ENCODE measurements at regions not wholly inside any gene's neighbourhood (a gene's known extent, or its start where the extent isn't known, plus 50 kb on each side); places are given as distances from the start of the nearest gene placed in this dataset.

DNA sequence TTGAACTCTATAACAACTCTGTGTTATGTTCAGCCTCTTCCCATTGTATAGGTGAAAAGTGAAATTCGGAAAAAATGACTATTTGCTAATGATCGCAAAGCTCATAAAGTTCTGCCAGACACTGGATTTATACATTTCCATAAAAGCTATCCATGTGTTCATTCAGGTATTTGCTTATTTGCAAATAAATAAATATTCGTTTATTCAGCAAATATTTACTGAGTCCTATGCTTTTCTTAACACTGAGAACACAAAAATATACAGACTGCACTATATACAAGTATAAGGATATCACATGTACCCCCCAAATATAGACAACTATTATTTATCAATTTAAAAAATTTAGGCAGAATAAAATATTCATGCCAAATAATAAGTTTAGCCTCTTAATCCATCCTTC lies 63.2 kb upstream of the ATP8B1 start:
- TF ChIP-seq, protein P1, sequence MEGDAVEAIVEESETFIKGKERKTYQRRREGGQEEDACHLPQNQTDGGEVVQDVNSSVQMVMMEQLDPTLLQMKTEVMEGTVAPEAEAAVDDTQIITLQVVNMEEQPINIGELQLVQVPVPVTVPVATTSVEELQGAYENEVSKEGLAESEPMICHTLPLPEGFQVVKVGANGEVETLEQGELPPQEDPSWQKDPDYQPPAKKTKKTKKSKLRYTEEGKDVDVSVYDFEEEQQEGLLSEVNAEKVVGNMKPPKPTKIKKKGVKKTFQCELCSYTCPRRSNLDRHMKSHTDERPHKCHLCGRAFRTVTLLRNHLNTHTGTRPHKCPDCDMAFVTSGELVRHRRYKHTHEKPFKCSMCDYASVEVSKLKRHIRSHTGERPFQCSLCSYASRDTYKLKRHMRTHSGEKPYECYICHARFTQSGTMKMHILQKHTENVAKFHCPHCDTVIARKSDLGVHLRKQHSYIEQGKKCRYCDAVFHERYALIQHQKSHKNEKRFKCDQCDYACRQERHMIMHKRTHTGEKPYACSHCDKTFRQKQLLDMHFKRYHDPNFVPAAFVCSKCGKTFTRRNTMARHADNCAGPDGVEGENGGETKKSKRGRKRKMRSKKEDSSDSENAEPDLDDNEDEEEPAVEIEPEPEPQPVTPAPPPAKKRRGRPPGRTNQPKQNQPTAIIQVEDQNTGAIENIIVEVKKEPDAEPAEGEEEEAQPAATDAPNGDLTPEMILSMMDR (conservative IDR thresholded peaks at IDR 0.05; ENCODE audit: low read length): no peak
- no peak for DNase-seq (ENCODE audit: low read depth)
- H3K4me3 ChIP-seq (ENCODE audit: low read length): no peak overlapping the region

DNA sequence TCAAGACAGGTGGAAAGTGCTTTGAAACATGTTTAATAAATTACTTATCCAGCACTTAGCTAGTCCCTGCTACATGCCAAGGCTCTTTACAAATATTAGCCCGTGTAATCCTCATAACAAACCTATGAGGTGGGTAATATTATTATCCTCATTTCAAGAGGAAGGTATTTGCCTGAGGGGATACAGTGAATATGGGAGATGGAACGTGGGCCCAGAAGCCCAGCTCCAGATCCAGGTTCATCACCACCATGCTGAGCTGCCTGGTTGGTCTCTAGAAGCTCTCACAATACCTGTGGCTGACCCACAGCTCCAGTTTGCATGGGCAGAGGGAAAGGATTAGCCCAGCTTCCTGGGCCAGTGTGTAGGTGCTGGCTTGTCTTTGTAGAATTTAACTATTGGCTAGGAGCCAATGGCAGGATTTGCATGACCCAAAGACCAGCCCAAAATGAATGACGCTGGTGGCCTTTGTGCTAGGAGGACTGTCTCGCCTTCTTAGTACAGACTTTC lies 61.6 kb upstream of the ATP8B1 start:
- no peak for DNase-seq (ENCODE audit: low read depth)
- TF ChIP-seq, protein P1 (conservative IDR thresholded peaks at IDR 0.05; ENCODE audit: low read length): no peak
- no peak overlapping the region for H3K4me3 ChIP-seq (ENCODE audit: low read length)

DNA sequence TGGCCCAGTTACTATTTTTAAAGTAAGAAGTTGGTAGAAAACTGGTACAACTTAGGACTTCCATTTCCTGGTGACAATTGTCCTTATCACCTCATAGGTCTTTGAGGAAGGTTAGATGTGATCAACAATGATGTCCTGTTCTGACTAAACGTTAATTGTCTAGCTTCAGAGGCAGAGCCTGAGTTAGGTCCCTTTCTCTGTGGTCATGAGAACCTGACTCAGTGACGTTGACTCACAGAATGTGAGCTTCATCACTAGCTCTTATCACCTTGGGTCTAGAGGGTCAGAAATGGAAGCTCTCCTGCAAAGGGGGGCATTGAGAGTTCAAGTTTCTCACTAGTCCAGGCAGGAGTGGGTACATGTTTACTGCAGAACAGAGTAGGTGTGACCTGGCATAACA lies 60.6 kb upstream of the ATP8B1 start:
- TF ChIP-seq, protein P1 (conservative IDR thresholded peaks at IDR 0.05; ENCODE audit: low read length): no peak
- DNase-seq (ENCODE audit: low read depth): no peak

DNA sequence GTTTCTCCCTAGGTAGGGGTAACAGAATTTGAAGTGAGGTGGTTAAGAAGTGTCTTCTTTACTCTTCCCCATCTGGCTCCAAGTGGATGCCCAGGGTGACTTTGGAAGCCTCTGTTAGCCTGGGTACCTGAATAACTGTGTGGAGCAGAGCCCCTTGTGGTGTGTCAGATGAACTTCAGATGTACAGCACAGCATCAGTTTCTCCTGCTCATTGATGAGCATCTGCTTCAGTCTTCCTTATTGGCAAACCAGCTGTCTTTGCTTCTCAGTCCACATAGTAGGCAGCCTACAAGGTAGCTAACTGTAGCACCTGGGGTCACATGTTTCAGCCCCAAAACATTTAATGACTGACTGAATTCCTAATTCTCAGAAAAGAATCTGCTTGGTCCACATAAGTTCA lies 56.2 kb upstream of the ATP8B1 start:
- TF ChIP-seq, protein P1 (conservative IDR thresholded peaks at IDR 0.05; ENCODE audit: low read length): peak; percentile 37
- DNase-seq (ENCODE audit: low read depth): no peak
- H3K4me3 ChIP-seq (ENCODE audit: low read length): no peak overlapping the region

More for the DNA sequence above, 60.6 kb upstream of the ATP8B1 start:
- H3K4me3 ChIP-seq (ENCODE audit: low read length): no peak overlapping the region

DNA sequence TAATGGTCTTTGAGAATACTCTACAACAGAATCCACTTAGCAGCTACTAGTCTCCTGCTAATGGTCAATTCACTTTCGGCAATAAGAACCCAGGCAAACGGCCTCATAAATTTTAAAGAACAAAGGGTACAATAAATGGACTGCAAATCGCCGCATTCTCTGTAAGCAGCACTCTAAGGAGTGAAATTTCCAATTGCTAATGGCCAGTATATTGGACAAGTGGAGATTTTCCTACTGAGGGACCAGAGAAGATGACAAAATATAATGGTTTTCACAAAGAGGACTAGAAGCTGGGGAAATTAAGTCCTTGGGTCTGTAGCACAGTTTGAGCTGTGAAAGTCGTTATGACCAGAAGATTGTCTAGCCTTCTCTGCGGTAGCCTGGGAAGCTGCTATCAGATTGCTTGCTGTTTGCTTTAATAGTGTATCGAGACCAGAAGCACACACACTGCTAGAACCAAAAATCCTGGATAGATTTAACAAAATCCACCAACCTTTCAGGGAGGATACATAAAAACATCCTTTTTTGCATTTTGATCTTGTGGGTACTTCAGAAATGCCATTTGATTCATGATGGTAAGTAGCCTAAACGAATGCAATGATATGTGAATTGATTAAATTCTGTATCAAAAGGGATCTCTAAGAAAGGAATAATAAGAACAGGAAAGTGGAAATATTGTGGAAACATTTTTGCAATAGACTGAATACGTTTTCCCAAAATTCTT lies 53.6 kb upstream of the ATP8B1 start:
- TF ChIP-seq, protein P1 (conservative IDR thresholded peaks at IDR 0.05; ENCODE audit: low read length): no peak
- no peak for DNase-seq (ENCODE audit: low read depth)
- H3K4me3 ChIP-seq (ENCODE audit: low read length): no peak overlapping the region

DNA sequence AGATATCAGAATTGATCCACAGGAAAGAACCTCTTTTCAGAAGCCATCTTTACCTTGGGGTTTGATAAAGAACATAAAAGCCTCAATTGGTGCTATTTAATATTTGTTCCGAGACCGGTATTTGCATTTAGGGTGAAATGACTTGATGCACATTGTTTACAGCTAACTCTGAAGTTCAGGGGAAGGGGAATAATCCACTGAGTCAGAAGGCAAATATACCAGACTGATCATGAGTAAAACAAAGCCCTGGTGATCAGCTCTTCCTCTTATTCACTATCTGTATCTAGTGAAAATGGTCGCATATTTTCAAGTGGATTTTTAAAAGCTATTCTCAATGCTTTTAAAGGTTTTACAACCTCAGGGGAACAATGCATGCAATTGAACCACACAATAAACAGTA lies 53.0 kb upstream of the ATP8B1 start:
- H3K4me3 ChIP-seq (ENCODE audit: low read length): no peak overlapping the region
- DNase-seq (ENCODE audit: low read depth): no peak
- TF ChIP-seq, protein P1 (conservative IDR thresholded peaks at IDR 0.05; ENCODE audit: low read length): no peak

DNA sequence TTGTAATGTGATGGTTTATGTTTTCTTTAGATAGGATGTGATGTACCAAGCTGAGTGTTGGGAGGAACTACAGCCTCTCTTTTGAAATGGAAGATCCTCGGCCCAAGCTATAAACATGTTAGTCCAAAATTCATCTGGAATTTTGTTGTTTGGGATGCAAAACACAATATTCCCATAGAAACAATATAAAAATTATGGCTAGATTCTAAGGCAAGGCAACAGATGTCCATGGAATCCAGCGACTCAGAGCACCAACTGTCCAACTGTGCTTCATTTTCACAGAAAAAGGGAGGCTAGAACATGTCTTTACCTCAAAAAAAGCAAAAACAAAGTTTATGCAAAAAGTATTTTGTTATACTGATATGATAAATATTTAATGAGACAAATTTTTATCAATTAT lies 52.4 kb upstream of the ATP8B1 start:
- no peak for DNase-seq (ENCODE audit: low read depth)
- TF ChIP-seq, protein P1 (conservative IDR thresholded peaks at IDR 0.05; ENCODE audit: low read length): no peak
- no peak overlapping the region for H3K4me3 ChIP-seq (ENCODE audit: low read length)
